ENCODE measurements at regions not wholly inside any gene's neighbourhood (a gene's known extent, or its start where the extent isn't known, plus 50 kb on each side); places are given as distances from the start of the nearest gene placed in this dataset.

DNA sequence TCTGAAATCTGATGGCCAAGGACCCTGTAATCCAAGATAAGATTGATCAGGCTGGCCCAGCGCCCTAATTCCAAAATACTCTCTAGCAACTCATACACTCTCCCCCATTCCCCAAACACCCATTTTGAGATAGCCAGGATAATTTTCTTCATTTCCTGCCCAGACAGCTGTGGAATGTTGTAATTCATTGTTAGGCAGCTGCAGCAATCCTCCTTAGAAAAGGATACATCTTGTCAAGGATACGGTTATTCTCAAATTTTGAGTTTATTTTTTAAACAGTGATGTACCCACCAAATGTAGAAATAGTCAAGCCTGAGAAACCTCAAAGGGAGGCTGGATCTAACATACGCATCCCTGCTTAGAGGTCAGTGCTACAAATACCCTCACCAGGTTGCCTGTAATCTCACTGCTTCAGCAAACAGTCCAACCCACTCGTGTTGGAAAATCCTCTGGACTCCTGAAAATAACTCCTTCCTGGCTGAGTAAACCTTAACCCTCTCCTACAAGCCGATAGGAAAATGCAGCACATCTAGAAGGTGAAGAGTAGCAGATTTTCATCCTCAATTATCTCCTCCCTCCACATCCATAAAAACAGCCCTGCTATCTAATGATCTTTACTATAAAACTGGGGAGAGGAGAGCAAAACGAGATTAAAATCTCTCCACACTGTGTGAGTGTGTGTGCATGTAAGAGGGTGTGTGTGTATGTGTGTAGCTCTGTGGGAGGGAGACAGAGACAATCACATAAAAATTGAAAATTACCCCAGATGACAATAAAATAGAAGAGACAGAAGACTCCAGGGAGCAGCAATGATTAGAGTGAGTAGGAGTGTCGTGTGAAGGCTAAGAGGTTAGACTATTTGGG lies 683.1 kb downstream of the DIAPH3 start:
- Mint-ChIP-seq H3K9me3 (no peaks in the 10 kb centered on the region), H3K27me3 (ENCODE audit: insufficient read depth, low read depth, poor library complexity) (peaks cover 2% of the 10 kb centered on the region), H3K4me3 (no peak overlapping the region), H3K4me1 (peaks cover 45% of the 10 kb centered on the region), H3K27ac (peak overlapping the region; percentile 25), H3K36me3 (ENCODE audit: low read depth) (no peaks in the 10 kb centered on the region)
- Histone ChIP-seq H3K79me2 (replicated peaks; ENCODE audit: insufficient read depth) (no peaks in the 10 kb centered on the region), H3K27ac (ENCODE audit: low read depth) (peak overlapping the region; percentile 75), H3K36me3 (ENCODE audit: insufficient read depth) (no peaks in the 10 kb centered on the region), H3K27me3 (ENCODE audit: insufficient read depth) (no peaks in the 10 kb centered on the region), H3K4me1 (ENCODE audit: insufficient read depth) (peaks cover 43% of the 10 kb centered on the region), H3K9me2 (ENCODE audit: insufficient read depth) (no peaks in the 10 kb centered on the region), H3K4me2 (peak overlapping the region; percentile 2; the same call in 1 of the 2 replicates), H3K4me3 (no peak overlapping the region), H4K20me1 (replicated peaks; ENCODE audit: insufficient read depth) (no peaks in the 10 kb centered on the region), H2AFZ (no peak overlapping the region), H3F3A (replicated peaks; ENCODE audit: low read depth) (no peaks in the 10 kb centered on the region)
- peak; percentile 13 for ATAC-seq
- DNase-seq (ENCODE audit: low spot score) = no peak
- TF ChIP-seq EZH2phosphoT487 (IDR thresholded peaks at IDR 0.05; ENCODE audit: unreplicated experiment) (no peak), ETS1 (IDR thresholded peaks at IDR 0.05) (no peak), EZH2 (IDR thresholded peaks at IDR 0.05; ENCODE audit: low read depth, unreplicated experiment) (no peak), POLR2AphosphoS5 (IDR thresholded peaks at IDR 0.05; ENCODE audit: low read depth) (no peak), ZNF114 (CRISPR knock-in tag; IDR thresholded peaks at IDR 0.05) (no peak), JUNB (IDR thresholded peaks at IDR 0.05; ENCODE audit: unreplicated experiment) (no peak), CTCF (conservative IDR thresholded peaks at IDR 0.05; ENCODE audit: low read depth in 2 of 2) (no peak), ZNF331 (CRISPR knock-in tag; IDR thresholded peaks at IDR 0.05; ENCODE audit: low read depth) (no peak), CREB1 (CRISPR knock-in tag; IDR thresholded peaks at IDR 0.05; ENCODE audit: low read depth) (no peak), STAT1 (IDR thresholded peaks at IDR 0.05; ENCODE audit: unreplicated experiment) (no peak), ZNF462 (CRISPR knock-in tag; IDR thresholded peaks at IDR 0.05) (no peak)
- TF ChIP-seq, protein P1, sequence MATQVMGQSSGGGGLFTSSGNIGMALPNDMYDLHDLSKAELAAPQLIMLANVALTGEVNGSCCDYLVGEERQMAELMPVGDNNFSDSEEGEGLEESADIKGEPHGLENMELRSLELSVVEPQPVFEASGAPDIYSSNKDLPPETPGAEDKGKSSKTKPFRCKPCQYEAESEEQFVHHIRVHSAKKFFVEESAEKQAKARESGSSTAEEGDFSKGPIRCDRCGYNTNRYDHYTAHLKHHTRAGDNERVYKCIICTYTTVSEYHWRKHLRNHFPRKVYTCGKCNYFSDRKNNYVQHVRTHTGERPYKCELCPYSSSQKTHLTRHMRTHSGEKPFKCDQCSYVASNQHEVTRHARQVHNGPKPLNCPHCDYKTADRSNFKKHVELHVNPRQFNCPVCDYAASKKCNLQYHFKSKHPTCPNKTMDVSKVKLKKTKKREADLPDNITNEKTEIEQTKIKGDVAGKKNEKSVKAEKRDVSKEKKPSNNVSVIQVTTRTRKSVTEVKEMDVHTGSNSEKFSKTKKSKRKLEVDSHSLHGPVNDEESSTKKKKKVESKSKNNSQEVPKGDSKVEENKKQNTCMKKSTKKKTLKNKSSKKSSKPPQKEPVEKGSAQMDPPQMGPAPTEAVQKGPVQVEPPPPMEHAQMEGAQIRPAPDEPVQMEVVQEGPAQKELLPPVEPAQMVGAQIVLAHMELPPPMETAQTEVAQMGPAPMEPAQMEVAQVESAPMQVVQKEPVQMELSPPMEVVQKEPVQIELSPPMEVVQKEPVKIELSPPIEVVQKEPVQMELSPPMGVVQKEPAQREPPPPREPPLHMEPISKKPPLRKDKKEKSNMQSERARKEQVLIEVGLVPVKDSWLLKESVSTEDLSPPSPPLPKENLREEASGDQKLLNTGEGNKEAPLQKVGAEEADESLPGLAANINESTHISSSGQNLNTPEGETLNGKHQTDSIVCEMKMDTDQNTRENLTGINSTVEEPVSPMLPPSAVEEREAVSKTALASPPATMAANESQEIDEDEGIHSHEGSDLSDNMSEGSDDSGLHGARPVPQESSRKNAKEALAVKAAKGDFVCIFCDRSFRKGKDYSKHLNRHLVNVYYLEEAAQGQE (IDR thresholded peaks at IDR 0.05; ENCODE audit: unreplicated experiment) = no peak

Data from GM23338 (cell line).